Testis (tissue), 2 donors: ENCODE measurements at regions not wholly inside any gene's neighbourhood (a gene's known extent, or its start where the extent isn't known, plus 50 kb on each side); places are given as distances from the start of the nearest gene placed in this dataset.

ENCODE experiments used
- CTCF ChIP-seq, 3 experiments: fragments of 450-650 bp in 2 of 3; fragments of 200-600 bp in 1 of 3; sonication (generic) in 1 of 3; IDR thresholded peaks; one replicate each; pipeline ENCODE4 v1.5.1; 2016 to 2019; ENCODE audit warnings: antibody characterized with exemption in 3 of 3, mild to moderate bottlenecking in 2 of 3, moderate library complexity in 1 of 3
- POLR2A ChIP-seq: fragments of 450-650 bp; IDR thresholded peaks from one replicate; pipeline ENCODE4 v1.6.1; 2017; ENCODE audit warnings: antibody characterized with exemption, mild to moderate bottlenecking, moderate library complexity

- TF ChIP-seq CTCF (IDR thresholded peaks at IDR 0.05) (no peak), POLR2A (no peak)
Observed at GRCh38 chr12:102653406-102653805, 173.0 kb upstream of the IGF1 start.
